GM12878 (cell line): ENCODE measurements at regions not wholly inside any gene's neighbourhood (a gene's known extent, or its start where the extent isn't known, plus 50 kb on each side); places are given as distances from the start of the nearest gene placed in this dataset.

Source experiments
- ATAC-seq: fragments of 200-7000 bp; cut with Tn5 transposase; 3 replicates; pipeline ENCODE4 v1.9.1; 2020; ENCODE audit warnings: mild to moderate bottlenecking, moderate library complexity
- BruUV-seq: library from RNA; stranded (reverse); fragments of 400-500 nt; replicated peaks from 2 replicates; lab custom pipeline; 2021; lab: Mats Ljungman, UMichigan
- CTCF ChIA-PET: fragments of 300-600 bp; sonication (Branson Sonifier 250); formaldehyde crosslinking; extraction: SDS; loops from one replicate; lab custom pipeline; 2021; ENCODE audit warnings: inconsistent platforms; lab: Yijun Ruan, JAX
- POLR2A ChIA-PET: fragments of 350-600 bp; formaldehyde crosslinking; extraction: SDS; loops from one replicate; lab custom pipeline; 2021; ENCODE audit warnings: inconsistent platforms; lab: Charles Lee
- RAD21 ChIA-PET: fragments of 300-600 bp; sonication (Branson Sonifier 250); formaldehyde crosslinking; loops from one replicate; lab custom pipeline; 2023; ENCODE audit warnings: antibody characterized with exemption; ENCODE audit not compliant: unreplicated experiment; lab: Charles Lee
- SMC1A ChIA-PET: fragments of 300-600 bp; sonication (Branson Sonifier 250); formaldehyde crosslinking; loops from one replicate; lab custom pipeline; 2023; ENCODE audit not compliant: unreplicated experiment, uncharacterized antibody; lab: Charles Lee
- DNase-seq: peaks from one replicate; pipeline ENCODE4 v3.0.0-alpha.2; 2011; ENCODE audit warnings: low read depth, low spot score
- FAIRE-seq: peaks from 3 replicates; lab custom pipeline; 2011; peaks lifted over from hg19 to GRCh38; lab: Jason Lieb, UNC
- H2AFZ ChIP-seq: 2 replicates; pipeline ENCODE4 v1.6.0; 2011; ENCODE audit warnings: low read depth, low read length, control low read depth; ENCODE audit not compliant: control insufficient read depth
- H3K27ac ChIP-seq: 2 replicates; pipeline ENCODE4 v1.5.1; 2011; ENCODE audit warnings: control low read depth; ENCODE audit not compliant: control insufficient read depth, insufficient read depth
- H3K27me3 ChIP-seq, 2 experiments: replicated peaks in 1 of 2; 2 replicates each; pipeline versions ENCODE4 v1.6.0 to v1.6.1; 2011; ENCODE audit warnings: low read length in 1 of 2; ENCODE audit not compliant: control insufficient read depth in 2 of 2, insufficient read depth in 2 of 2
- H3K36me3 ChIP-seq, 2 experiments: 2 replicates each; pipeline ENCODE4 v1.5.1; 2011; ENCODE audit warnings: low read length in 1 of 2; ENCODE audit not compliant: control insufficient read depth in 2 of 2, insufficient read depth in 2 of 2
- H3K4me1 ChIP-seq: 2 replicates; pipeline ENCODE4 v1.6.1; 2011; ENCODE audit warnings: mild to moderate bottlenecking, low read length, moderate library complexity, mixed read lengths; ENCODE audit not compliant: control insufficient read depth, insufficient read depth
- H3K4me2 ChIP-seq: 2 replicates; pipeline ENCODE4 v1.6.0; 2011; ENCODE audit warnings: control low read depth; ENCODE audit not compliant: control insufficient read depth, insufficient read depth
- H3K4me3 ChIP-seq: fragments of 200-600 bp; sonication (generic); 2 replicates; pipeline ENCODE4 v1.5.1; 2016
- H3K79me2 ChIP-seq: 2 replicates; pipeline ENCODE4 v1.6.0; 2011; ENCODE audit warnings: low read length; ENCODE audit not compliant: control insufficient read depth, insufficient read depth
- H3K9ac ChIP-seq: 2 replicates; pipeline ENCODE4 v1.8.0; 2011; ENCODE audit warnings: low read length, control low read depth, mixed read lengths; ENCODE audit not compliant: control insufficient read depth, insufficient read depth
- H3K9me3 ChIP-seq: replicated peaks from 3 replicates; pipeline ENCODE4 v1.5.1; 2011; ENCODE audit warnings: mild to moderate bottlenecking, low read length; ENCODE audit not compliant: control insufficient read depth, insufficient read depth
- H4K20me1 ChIP-seq: 2 replicates; pipeline ENCODE4 v1.6.0; 2011; ENCODE audit not compliant: control insufficient read depth, insufficient read depth
- ATF3 ChIP-seq: IDR thresholded peaks from 2 replicates; pipeline ENCODE4 v1.6.1; 2011; ENCODE audit warnings: low read depth, mild to moderate bottlenecking, low read length, moderate library complexity, borderline replicate concordance; ENCODE audit errors: extremely low read depth
- CBFB ChIP-seq: IDR thresholded peaks from 2 replicates; pipeline ENCODE4 v1.6.1; 2016; ENCODE audit warnings: antibody characterized with exemption, low read depth
- DPF2 ChIP-seq: fragments of 450-650 bp; IDR thresholded peaks from 2 replicates; pipeline ENCODE4 v1.6.1; 2017; ENCODE audit warnings: mild to moderate bottlenecking
- PRDM15 ChIP-seq: fragments of 450-650 bp; formaldehyde crosslinking; IDR thresholded peaks from 2 replicates; pipeline ENCODE4 v1.4.0; 2020; ENCODE audit warnings: mild to moderate bottlenecking, moderate library complexity
- WGBS: methylation state at CpG from one replicate; pipeline ENCODE4 v1.1.6; 2016; ENCODE audit warnings: low lambda C conversion rate; ENCODE audit not compliant: insufficient replicate concordance, insufficient coverage; ENCODE audit errors: missing lambda C conversion rate; 5-methylcytosine and 5-hydroxymethylcytosine counted together
- in situ Hi-C: fragments of 300-500 bp; cut with MboI; formaldehyde crosslinking; loops from 9 replicates; pipeline ENCODE4 v1.14.3; 2018; ENCODE audit warnings: mixed read lengths
- intact Hi-C: fragments of 100-400 bp; cut with micrococcal nuclease; formaldehyde crosslinking; loops from one replicate; pipeline ENCODE4 v1.14.2; 2022; ENCODE audit not compliant: unreplicated experiment

GRCh38 chr5:163252950-163253349 lies 184.4 kb upstream of the CCNG1 start:
- no peaks in the 10 kb centered on the region for H3K4me1 ChIP-seq
- H3K36me3 ChIP-seq: no peaks in the 10 kb centered on the region
- no peak overlapping the region for H3K27ac ChIP-seq
- no peaks in the 10 kb centered on the region for H3K9me3 ChIP-seq
- no peak overlapping the region for H2AFZ ChIP-seq
- ChIA-PET POLR2A (no interaction called here), RAD21 (no interaction called here), SMC1A (interaction anchor here (1.0 to 1.4 kb wide), 4 partner anchors 12 to 298 kb away, joined by 3 to 5 read pairs (median 3); no protein-coding TSS in a partner anchor), CTCF (interaction anchor here (1.3 kb wide), 2 partner anchors 173 to 174 kb away, joined by 4 to 5 read pairs; no protein-coding TSS in a partner anchor)
- H3K4me3 ChIP-seq: no peak overlapping the region
- DNase-seq (no peak), FAIRE-seq (no peak), ATAC-seq (no peak)
- no TSS peak for BruUV-seq
- in situ Hi-C loops (no loop called here), intact Hi-C loops (no loop called here)
- H3K79me2 ChIP-seq: no peaks in the 10 kb centered on the region
- TF ChIP-seq ATF3: no peak
- TF ChIP-seq DPF2: no peak
- no peak for TF ChIP-seq CBFB
- no peak overlapping the region for H3K4me2 ChIP-seq
- WGBS: 20% methylated on average over 5 of the region's 5 CpGs
- no peaks in the 10 kb centered on the region for H3K27me3 ChIP-seq
- no peaks in the 10 kb centered on the region for H4K20me1 ChIP-seq
- H3K9ac ChIP-seq: no peak overlapping the region

GRCh38 chr5:163259495-163259894 lies 177.9 kb upstream of the CCNG1 start:
- BruUV-seq: no TSS peak
- H3K4me1 ChIP-seq: no peaks in the 10 kb centered on the region
- no peaks in the 10 kb centered on the region for H3K36me3 ChIP-seq
- DNase-seq (no peak), FAIRE-seq (no peak), ATAC-seq (no peak)
- H3K9ac ChIP-seq: no peak overlapping the region
- no peak overlapping the region for H2AFZ ChIP-seq
- ChIA-PET SMC1A (interaction anchor here (0.8 kb wide), 1 partner anchor 97 kb away, joined by 3 read pairs; no protein-coding TSS in a partner anchor), POLR2A (no interaction called here), CTCF (interaction anchor here (1.4 kb wide), 1 partner anchor 19 kb away, joined by 3 read pairs; no protein-coding TSS in a partner anchor), RAD21 (no interaction called here)
- intact Hi-C loops (no loop called here), in situ Hi-C loops (no loop called here)
- no peaks in the 10 kb centered on the region for H3K9me3 ChIP-seq
- WGBS: 3% methylated on average over 2 of the region's 2 CpGs
- no peak overlapping the region for H3K4me3 ChIP-seq
- H3K27me3 ChIP-seq: no peaks in the 10 kb centered on the region
- no peak overlapping the region for H3K27ac ChIP-seq
- TF ChIP-seq PRDM15 (CRISPR knock-in tag): no peak
- no peaks in the 10 kb centered on the region for H3K79me2 ChIP-seq
- H3K4me2 ChIP-seq: no peak overlapping the region
- H4K20me1 ChIP-seq: no peaks in the 10 kb centered on the region
